HG02571 (cell line): ENCODE measurements at regions not wholly inside any gene's neighbourhood (a gene's known extent, or its start where the extent isn't known, plus 50 kb on each side); places are given as distances from the start of the nearest gene placed in this dataset.

Experiments
- ATAC-seq: cut with Tn5 transposase; IDR thresholded peaks from one replicate; pipeline ENCODE4 v1.9.1; 2021; ENCODE audit warnings: mild to moderate bottlenecking, moderate library complexity; ENCODE audit not compliant: unreplicated experiment

DNA sequence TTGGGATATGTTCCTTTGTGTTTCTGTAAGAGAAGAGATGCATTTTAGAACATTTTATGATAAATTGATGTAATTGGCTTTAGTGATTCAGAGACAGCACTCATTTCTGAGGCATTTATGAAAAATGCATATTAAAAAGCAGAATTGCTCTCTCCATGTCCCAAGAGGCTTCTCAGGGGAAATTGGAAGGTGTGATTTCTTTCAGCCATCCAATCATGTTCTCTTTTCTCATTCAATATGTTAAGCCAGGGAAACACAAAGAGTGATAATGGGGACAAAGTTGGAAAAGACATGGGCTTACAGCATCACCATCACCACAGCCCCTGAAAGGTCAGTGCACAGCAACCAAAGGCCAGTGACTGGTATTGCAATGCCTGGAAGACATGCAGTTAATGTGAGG lies 129.9 kb upstream of the COL1A2 start:
- ATAC-seq: no peak

GRCh38 chr7:94265456-94265855 lies 129.2 kb upstream of the COL1A2 start:
- ATAC-seq: no peak

DNA sequence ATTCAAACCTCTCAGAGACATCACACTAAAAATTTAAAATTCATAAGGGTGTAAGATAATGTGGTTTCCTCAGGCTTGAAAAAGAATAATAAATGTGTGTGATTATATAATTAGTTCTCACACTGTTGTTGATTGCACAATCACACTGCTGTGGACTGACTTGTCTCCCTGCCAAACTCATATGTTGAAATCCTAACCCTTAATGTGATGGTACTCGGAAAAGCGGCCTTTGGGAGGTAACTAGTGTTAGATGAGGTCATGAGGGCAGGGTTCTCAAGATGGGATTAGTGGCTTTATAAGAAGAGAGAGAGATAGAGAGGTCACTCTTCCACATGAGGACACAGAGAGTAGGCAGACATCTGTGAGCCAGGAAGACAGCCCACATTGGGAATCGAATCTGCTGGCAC lies 128.5 kb upstream of the COL1A2 start:
- no peak for ATAC-seq

- no peak for ATAC-seq
Measured at GRCh38 chr7:94270772-94271171, 123.9 kb upstream of the COL1A2 start.

- no peak for ATAC-seq
Measured at GRCh38 chr7:94272821-94273583, 121.7 kb upstream of the COL1A2 start.

- no peak for ATAC-seq
Measured at GRCh38 chr7:94274828-94275227, 119.9 kb upstream of the COL1A2 start.

- ATAC-seq: no peak
Measured at GRCh38 chr7:94276027-94276426, 118.7 kb upstream of the COL1A2 start.

- ATAC-seq: no peak
Measured at GRCh38 chr7:94276795-94277194, 117.9 kb upstream of the COL1A2 start.

GRCh38 chr7:94277236-94277635 lies 117.5 kb upstream of the COL1A2 start:
- no peak for ATAC-seq

DNA sequence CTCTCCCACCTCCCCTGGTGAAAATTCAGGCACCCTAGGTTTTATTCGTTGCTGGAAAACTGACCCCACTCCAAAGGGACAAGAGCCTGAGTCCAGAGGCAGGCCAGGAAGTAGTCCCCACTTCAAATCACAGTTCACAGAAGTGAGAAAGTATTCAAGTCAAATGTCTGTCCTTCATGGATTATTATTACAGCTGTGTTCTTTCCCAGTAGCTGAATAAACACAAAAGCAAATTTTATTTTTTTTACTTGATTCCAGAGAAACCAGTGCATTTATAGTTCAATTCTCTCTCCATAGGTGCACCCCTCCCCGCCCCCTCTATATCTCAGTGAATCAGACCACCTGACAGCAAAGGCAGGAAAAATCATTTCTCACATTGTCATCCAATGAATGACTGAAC lies 113.8 kb upstream of the COL1A2 start:
- no peak for ATAC-seq

GRCh38 chr7:94284104-94284503 lies 110.6 kb upstream of the COL1A2 start:
- ATAC-seq: no peak

DNA sequence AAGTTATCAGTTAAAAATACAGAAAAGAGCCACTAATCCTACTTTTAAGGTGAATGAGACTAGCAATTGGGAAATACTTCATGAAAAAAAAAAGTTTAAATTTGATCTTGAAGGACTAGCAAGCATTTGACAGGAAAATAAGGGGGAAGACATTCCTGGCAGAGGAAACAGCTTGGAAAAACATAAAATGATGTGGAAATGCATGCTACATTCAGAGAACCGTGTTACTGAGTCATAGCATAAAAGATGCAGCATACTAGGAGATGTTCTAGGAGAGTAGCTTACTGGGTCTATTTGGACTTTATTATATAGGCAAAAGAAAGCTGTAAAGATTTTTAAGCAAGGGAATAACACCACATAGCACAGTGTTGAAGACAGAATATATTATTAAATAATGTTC lies 108.6 kb upstream of the COL1A2 start:
- ATAC-seq: no peak

GRCh38 chr7:94288096-94288495 lies 106.6 kb upstream of the COL1A2 start:
- ATAC-seq: no peak

DNA sequence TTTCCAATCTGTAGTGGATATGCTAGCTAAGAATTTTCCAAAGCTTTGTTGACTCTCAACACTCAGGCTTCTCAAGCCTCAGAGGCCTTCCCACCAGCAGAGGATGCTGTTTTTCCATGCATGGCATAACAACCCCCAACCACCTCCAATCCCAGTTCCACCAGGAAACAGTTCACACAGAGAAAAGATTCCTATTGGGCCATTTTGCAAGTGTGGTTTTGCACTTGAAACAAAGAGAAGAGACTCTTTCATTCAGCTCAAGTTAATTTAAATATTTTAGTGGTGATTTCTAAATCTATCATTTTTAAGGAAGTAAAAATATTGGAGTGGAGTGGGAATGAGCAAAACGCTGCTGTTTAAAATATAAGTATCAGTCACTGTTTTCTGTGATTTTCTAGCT lies 105.6 kb upstream of the COL1A2 start:
- ATAC-seq: no peak

DNA sequence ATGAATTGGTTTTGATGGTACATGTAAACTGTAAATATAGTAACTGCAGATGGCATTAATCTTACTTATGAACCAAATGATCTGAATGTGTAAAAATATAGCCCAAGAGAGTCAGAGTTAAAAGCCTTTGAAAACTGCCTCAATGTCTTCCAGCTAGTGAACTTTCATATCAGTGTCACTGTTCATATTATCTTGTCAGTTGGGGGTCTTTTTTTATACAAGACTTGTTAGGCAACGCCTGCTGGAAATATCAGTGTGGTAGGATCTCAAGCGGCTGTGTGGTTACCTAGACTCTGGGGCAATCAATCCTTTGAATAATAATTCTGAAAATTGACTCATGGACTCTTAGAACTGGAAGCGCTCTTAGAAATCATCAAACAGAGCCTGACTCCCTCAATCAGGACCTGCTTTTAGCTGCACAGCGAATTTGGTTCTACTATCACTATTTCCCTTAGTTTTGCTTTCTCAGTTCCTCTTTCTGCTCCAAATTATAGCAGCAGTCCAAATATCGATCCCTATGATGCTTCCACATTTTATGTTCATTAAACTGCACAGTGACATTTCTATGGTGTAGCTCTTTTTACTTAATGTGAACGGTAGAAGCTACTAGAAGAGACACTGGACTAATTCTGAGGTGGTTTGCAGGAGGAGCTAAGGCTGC lies 100.1 kb upstream of the COL1A2 start:
- no peak for ATAC-seq

DNA sequence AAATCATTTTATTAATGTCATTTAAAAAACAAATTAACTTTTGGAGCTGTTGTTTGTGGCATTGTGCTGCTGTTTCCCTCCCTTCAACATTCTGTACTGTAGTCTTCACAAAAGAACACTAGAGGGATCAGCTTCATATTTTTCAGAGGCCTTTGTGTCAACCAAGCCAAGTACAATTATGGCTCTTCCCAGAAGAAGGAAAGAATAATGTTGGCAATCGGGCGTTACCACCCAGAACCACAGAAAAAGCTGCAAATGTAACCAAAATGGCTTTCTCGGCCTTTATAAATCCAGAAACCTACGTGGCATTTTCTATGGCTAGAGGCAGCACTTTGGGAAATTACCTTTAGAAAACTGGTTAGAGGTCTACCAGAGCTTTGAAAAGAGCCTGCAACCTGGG lies 98.8 kb upstream of the COL1A2 start:
- no peak for ATAC-seq

DNA sequence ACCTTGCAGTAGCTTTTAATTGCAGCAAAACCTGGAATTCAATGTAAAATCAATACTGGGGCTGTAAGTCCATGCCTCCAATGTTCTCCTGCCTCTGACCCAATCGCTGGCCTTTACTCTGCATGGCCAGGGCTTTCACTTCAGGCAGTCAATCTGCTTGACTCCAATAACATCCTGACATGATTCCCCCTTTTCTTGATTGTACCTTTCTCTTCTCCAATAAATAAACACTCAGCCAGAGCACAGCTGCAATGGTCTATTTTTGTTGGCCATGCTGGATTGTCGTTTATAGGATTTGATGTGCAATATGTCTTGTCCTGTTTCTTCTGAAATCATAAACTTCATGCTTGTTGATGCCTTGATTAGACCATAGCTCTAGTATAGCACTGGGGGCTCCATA lies 97.8 kb upstream of the COL1A2 start:
- no peak for ATAC-seq

GRCh38 chr7:94297397-94297838 lies 97.3 kb upstream of the COL1A2 start:
- no peak for ATAC-seq

GRCh38 chr7:94298943-94299342 lies 95.8 kb upstream of the COL1A2 start:
- ATAC-seq: no peak

DNA sequence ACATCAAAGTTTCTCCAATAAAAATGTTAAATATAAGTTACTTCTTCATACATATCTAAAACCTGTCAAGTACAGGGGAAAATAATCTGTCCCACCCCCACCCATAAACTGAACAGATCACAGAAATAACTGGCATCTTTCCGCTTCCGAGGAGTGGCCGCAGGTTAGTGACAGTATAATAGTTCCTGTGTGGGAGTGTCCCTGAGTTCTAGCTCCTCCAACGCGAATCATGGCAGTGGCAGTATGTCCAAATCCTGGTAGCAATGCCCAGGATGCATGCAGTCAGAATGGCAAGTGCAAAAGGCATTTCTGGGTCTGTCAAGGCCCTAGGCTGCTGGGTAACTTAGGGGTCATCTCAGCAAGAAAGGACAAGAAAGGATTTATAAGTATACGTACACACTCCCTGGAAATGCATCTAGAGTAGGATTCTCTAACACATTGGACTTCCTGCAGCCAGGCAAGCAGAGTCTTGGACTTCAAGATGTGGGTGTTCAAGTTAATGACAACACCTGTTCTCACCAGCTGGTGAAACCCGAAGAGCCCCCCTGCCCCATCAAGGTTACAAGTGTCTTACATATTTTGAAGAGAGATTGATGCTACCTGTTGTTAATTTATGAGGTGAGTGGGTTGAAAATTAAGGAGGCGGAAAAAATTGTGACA lies 94.4 kb upstream of the COL1A2 start:
- ATAC-seq: no peak

- no peak for ATAC-seq
Measured at GRCh38 chr7:94301024-94301586, 93.6 kb upstream of the COL1A2 start.

- no peak for ATAC-seq
Measured at GRCh38 chr7:94303118-94303517, 91.6 kb upstream of the COL1A2 start.
